Neural cell (in vitro differentiated cells): ENCODE measurements at regions not wholly inside any gene's neighbourhood (a gene's known extent, or its start where the extent isn't known, plus 50 kb on each side); places are given as distances from the start of the nearest gene placed in this dataset.

ENCODE experiments used
- EZH2 ChIP-seq: fragments of 200-600, 300-800 bp; shearing (Covaris generic), sonication (generic); IDR thresholded peaks from 2 replicates; pipeline ENCODE4 v1.6.1; 2014; ENCODE audit warnings: antibody characterized with exemption, low read length, borderline replicate concordance, mild to moderate bottlenecking; ENCODE audit not compliant: insufficient read depth, poor library complexity, severe bottlenecking
- MXI1 ChIP-seq: fragments of 450-650 bp; conservative IDR thresholded peaks from 2 replicates; pipeline ENCODE4 v1.6.1; 2014; ENCODE audit warnings: antibody characterized with exemption, mild to moderate bottlenecking; ENCODE audit not compliant: poor library complexity, severe bottlenecking
- POLR2AphosphoS5 ChIP-seq: IDR thresholded peaks from 2 replicates; pipeline ENCODE4 v1.6.1; 2012
- TF ChIP-seq, protein P1 (sequence below): fragments of 450-650 bp; IDR thresholded peaks from 2 replicates; pipeline ENCODE4 v1.5.1; 2014; ENCODE audit warnings: antibody characterized with exemption, mild to moderate bottlenecking, moderate library complexity; ENCODE audit not compliant: poor library complexity, severe bottlenecking

GRCh38 chr17:13428611-13429042 is 173.1 kb downstream of the HS3ST3A1 start:
- TF ChIP-seq EZH2, result no peak
- TF ChIP-seq POLR2AphosphoS5, result no peak
- TF ChIP-seq, protein P1, sequence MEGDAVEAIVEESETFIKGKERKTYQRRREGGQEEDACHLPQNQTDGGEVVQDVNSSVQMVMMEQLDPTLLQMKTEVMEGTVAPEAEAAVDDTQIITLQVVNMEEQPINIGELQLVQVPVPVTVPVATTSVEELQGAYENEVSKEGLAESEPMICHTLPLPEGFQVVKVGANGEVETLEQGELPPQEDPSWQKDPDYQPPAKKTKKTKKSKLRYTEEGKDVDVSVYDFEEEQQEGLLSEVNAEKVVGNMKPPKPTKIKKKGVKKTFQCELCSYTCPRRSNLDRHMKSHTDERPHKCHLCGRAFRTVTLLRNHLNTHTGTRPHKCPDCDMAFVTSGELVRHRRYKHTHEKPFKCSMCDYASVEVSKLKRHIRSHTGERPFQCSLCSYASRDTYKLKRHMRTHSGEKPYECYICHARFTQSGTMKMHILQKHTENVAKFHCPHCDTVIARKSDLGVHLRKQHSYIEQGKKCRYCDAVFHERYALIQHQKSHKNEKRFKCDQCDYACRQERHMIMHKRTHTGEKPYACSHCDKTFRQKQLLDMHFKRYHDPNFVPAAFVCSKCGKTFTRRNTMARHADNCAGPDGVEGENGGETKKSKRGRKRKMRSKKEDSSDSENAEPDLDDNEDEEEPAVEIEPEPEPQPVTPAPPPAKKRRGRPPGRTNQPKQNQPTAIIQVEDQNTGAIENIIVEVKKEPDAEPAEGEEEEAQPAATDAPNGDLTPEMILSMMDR, result no peak
- TF ChIP-seq MXI1, result no peak
